VCaP (cell line): ENCODE measurements at regions not wholly inside any gene's neighbourhood (a gene's known extent, or its start where the extent isn't known, plus 50 kb on each side); places are given as distances from the start of the nearest gene placed in this dataset.

Experiments used
- H3K27ac ChIP-seq: fragments of 450-650 bp; 2 replicates; pipeline ENCODE4 v1.5.1; 2017
- TF ChIP-seq, protein P1 (sequence below): fragments of 450-650 bp; conservative IDR thresholded peaks from 2 replicates; pipeline ENCODE4 v1.5.1; 2017; ENCODE audit warnings: mild to moderate bottlenecking, moderate library complexity

- TF ChIP-seq, protein P1, sequence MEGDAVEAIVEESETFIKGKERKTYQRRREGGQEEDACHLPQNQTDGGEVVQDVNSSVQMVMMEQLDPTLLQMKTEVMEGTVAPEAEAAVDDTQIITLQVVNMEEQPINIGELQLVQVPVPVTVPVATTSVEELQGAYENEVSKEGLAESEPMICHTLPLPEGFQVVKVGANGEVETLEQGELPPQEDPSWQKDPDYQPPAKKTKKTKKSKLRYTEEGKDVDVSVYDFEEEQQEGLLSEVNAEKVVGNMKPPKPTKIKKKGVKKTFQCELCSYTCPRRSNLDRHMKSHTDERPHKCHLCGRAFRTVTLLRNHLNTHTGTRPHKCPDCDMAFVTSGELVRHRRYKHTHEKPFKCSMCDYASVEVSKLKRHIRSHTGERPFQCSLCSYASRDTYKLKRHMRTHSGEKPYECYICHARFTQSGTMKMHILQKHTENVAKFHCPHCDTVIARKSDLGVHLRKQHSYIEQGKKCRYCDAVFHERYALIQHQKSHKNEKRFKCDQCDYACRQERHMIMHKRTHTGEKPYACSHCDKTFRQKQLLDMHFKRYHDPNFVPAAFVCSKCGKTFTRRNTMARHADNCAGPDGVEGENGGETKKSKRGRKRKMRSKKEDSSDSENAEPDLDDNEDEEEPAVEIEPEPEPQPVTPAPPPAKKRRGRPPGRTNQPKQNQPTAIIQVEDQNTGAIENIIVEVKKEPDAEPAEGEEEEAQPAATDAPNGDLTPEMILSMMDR, result no peak
Observed at GRCh38 chr10:60521974-60522405, 132.3 kb upstream of the ANK3 start.

DNA sequence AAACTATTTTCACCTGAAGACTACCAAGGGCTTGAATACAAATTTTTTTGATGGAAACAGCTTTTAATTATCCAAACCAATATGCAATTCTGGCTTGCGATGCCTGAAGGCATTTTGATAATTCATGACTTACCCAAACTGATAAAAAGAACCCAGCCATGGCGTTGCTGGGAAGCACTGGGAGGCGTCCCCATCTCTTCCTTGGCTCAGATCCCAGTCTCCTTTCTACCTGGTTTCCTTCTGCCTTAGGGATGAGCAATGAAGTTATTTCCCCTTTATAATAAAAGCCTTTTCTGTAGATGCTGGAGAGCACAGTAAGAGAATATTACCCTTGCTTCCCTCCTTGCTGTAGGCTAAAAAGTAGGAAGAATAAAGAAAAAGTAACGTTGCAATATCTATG, 129.1 kb upstream of the ANK3 start:
- H3K27ac ChIP-seq, result no peak overlapping the region
- TF ChIP-seq, protein P1, result no peak

More at GRCh38 chr10:60521974-60522405, 132.3 kb upstream of the ANK3 start:
- H3K27ac ChIP-seq, result no peak overlapping the region

DNA sequence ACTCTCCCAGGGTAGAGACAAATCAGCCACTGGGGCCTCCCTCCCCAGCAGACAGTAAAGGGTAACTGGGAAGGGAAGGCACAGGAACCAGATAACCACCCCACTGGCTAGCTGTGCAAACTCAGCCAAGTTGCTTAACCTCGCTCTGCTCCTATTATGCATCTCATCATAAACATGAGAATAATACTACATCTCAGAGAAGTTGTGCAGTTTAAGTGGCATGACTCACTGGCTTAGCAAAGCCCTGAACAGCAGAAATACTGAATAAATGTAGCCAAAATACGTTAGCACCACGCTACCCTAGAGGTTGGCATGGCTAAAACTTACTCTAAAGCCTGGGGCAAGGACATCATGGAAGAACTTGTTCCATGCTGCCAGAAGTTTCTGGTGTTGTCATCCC, 128.1 kb upstream of the ANK3 start:
- H3K27ac ChIP-seq, result no peak overlapping the region
- TF ChIP-seq, protein P1, result no peak

GRCh38 chr10:60513281-60513680, 123.6 kb upstream of the ANK3 start:
- no peak overlapping the region for H3K27ac ChIP-seq
- TF ChIP-seq, protein P1, result no peak

- TF ChIP-seq, protein P1, result no peak
- no peak overlapping the region for H3K27ac ChIP-seq
Observed at GRCh38 chr10:60511477-60512229, 122.0 kb upstream of the ANK3 start.

GRCh38 chr10:60508831-60509230, 119.2 kb upstream of the ANK3 start:
- TF ChIP-seq, protein P1, result no peak
- H3K27ac ChIP-seq, result peak overlapping the region; percentile 19

GRCh38 chr10:60508037-60508436, 118.4 kb upstream of the ANK3 start:
- TF ChIP-seq, protein P1, result no peak
- H3K27ac ChIP-seq, result peak overlapping the region; percentile 19
